Astrocyte (in vitro differentiated cells and primary cell): ENCODE measurements at regions not wholly inside any gene's neighbourhood (a gene's known extent, or its start where the extent isn't known, plus 50 kb on each side); places are given as distances from the start of the nearest gene placed in this dataset.

ENCODE experiments used
- DNase-seq: peaks from one replicate; pipeline ENCODE4 v3.0.0-alpha.2; 2010; ENCODE audit warnings: low read depth
- FAIRE-seq: peaks from 2 replicates; lab custom pipeline; 2011; peaks lifted over from hg19 to GRCh38; lab: Jason Lieb, UNC
- H2AFZ ChIP-seq: 2 replicates; pipeline ENCODE4 v1.6.0; 2012; ENCODE audit warnings: low read depth, low read length, inconsistent platforms
- H3K27ac ChIP-seq: 2 replicates; pipeline ENCODE4 v1.5.1; 2011; ENCODE audit warnings: low read depth, low read length, inconsistent platforms
- H3K27me3 ChIP-seq: 2 replicates; pipeline ENCODE4 v1.6.0; 2011; ENCODE audit warnings: low read length, inconsistent platforms; ENCODE audit not compliant: insufficient read depth
- H3K36me3 ChIP-seq: 2 replicates; pipeline ENCODE4 v1.5.1; 2011; ENCODE audit warnings: low read length, inconsistent platforms; ENCODE audit not compliant: insufficient read depth
- H3K4me1 ChIP-seq: 2 replicates; pipeline ENCODE4 v1.5.1; 2011; ENCODE audit warnings: low read length, inconsistent platforms; ENCODE audit not compliant: insufficient read depth
- H3K4me2 ChIP-seq: 2 replicates; pipeline ENCODE4 v1.6.0; 2012; ENCODE audit warnings: low read length, inconsistent platforms
- H3K4me3 ChIP-seq: 2 replicates; pipeline ENCODE4 v1.5.1; 2011; ENCODE audit warnings: low read depth, mild to moderate bottlenecking, low read length, inconsistent platforms; ENCODE audit not compliant: insufficient read depth
- H3K79me2 ChIP-seq: 2 replicates; pipeline ENCODE4 v1.6.0; 2012; ENCODE audit warnings: mild to moderate bottlenecking, low read length, inconsistent platforms; ENCODE audit not compliant: insufficient read depth
- H3K9ac ChIP-seq: 2 replicates; pipeline ENCODE4 v1.6.0; 2012; ENCODE audit warnings: mild to moderate bottlenecking, low read length, inconsistent platforms
- H3K9me3 ChIP-seq: 2 replicates; pipeline ENCODE4 v1.5.1; 2012; ENCODE audit warnings: low read depth, mild to moderate bottlenecking, low read length, inconsistent platforms; ENCODE audit not compliant: insufficient read depth
- H4K20me1 ChIP-seq: 2 replicates; pipeline ENCODE4 v1.6.0; 2012; ENCODE audit warnings: low read length, inconsistent platforms; ENCODE audit not compliant: insufficient read depth
- H3K27ac Mint-ChIP-seq: one replicate; pipeline ENCODE4 v1.8.0; 2021; ENCODE audit warnings: mild to moderate bottlenecking, mixed read lengths; ENCODE audit not compliant: unreplicated experiment
- H3K27me3 Mint-ChIP-seq: one replicate; pipeline ENCODE4 v1.8.0; 2021; ENCODE audit warnings: low read depth, mixed read lengths; ENCODE audit not compliant: unreplicated experiment
- H3K36me3 Mint-ChIP-seq: one replicate; pipeline ENCODE4 v1.8.0; 2021; ENCODE audit warnings: low read depth, mixed read lengths; ENCODE audit not compliant: unreplicated experiment
- H3K4me1 Mint-ChIP-seq: one replicate; pipeline ENCODE4 v1.8.0; 2021; ENCODE audit warnings: low read depth, mixed read lengths; ENCODE audit not compliant: unreplicated experiment
- H3K4me3 Mint-ChIP-seq: one replicate; pipeline ENCODE4 v1.8.0; 2021; ENCODE audit warnings: mild to moderate bottlenecking, moderate library complexity, mixed read lengths; ENCODE audit not compliant: unreplicated experiment
- H3K9me3 Mint-ChIP-seq: one replicate; pipeline ENCODE4 v1.8.0; 2021; ENCODE audit warnings: mild to moderate bottlenecking, mixed read lengths; ENCODE audit not compliant: unreplicated experiment
- EZH2 ChIP-seq: IDR thresholded peaks from 2 replicates; pipeline ENCODE4 v1.6.1; 2012; ENCODE audit warnings: mild to moderate bottlenecking, low read length, inconsistent platforms; ENCODE audit not compliant: insufficient read depth
- TF ChIP-seq, protein P1 (sequence below): IDR thresholded peaks from 2 replicates; pipeline ENCODE4 v1.5.1; 2011; ENCODE audit warnings: low read depth, mild to moderate bottlenecking, inconsistent platforms, low read length, moderate library complexity; ENCODE audit not compliant: insufficient read depth

DNA sequence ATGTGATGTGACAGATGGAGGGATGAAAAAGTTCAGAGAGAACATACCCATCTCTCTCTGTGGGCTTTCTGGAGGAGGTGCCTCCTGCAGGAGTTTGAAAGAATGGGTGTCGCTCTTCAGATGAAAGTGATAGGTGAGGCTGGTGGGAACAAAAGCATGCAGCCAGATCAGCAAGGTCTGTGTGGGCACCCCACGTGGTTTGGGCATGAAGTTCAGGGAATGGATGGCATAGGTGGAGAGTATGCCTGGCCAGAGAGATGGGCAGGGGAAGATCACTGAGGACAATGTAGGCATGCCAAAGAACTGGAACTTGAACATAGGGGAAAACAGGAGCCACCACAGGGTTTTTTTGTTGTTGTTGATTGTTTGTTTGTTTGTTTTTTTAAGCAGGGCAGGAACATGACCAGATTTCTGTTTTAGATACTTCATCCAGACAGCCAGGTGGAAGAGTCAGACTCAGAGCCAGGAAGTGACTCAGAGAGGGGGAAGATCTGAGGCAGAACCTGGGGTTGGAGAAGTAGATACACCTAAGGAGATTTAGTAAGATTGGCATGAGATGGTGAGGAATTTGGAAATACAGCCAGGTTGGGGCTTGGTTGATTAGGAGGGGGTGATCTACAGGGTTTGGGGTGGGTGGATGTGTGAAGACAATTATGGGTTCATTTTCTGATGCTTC lies 64.8 kb upstream of the CLSTN2 start:
- Histone ChIP-seq H3K4me3 (no peak overlapping the region), H3K4me1 (no peaks in the 10 kb centered on the region), H3K79me2 (no peaks in the 10 kb centered on the region), H3K27me3 (peaks cover 3% of the 10 kb centered on the region), H3K36me3 (no peaks in the 10 kb centered on the region), H3K9me3 (no peaks in the 10 kb centered on the region), H4K20me1 (no peaks in the 10 kb centered on the region), H2AFZ (no peak overlapping the region), H3K4me2 (no peak overlapping the region), H3K9ac (no peak overlapping the region), H3K27ac (no peak overlapping the region)
- DNase-seq (no peak), FAIRE-seq (no peak)
- Mint-ChIP-seq H3K4me3 (no peak overlapping the region), H3K9me3 (peaks cover 4% of the 10 kb centered on the region), H3K4me1 (no peaks in the 10 kb centered on the region), H3K27ac (no peak overlapping the region), H3K36me3 (no peaks in the 10 kb centered on the region), H3K27me3 (peaks cover 8% of the 10 kb centered on the region)
- TF ChIP-seq EZH2 = no peak
- TF ChIP-seq, protein P1, sequence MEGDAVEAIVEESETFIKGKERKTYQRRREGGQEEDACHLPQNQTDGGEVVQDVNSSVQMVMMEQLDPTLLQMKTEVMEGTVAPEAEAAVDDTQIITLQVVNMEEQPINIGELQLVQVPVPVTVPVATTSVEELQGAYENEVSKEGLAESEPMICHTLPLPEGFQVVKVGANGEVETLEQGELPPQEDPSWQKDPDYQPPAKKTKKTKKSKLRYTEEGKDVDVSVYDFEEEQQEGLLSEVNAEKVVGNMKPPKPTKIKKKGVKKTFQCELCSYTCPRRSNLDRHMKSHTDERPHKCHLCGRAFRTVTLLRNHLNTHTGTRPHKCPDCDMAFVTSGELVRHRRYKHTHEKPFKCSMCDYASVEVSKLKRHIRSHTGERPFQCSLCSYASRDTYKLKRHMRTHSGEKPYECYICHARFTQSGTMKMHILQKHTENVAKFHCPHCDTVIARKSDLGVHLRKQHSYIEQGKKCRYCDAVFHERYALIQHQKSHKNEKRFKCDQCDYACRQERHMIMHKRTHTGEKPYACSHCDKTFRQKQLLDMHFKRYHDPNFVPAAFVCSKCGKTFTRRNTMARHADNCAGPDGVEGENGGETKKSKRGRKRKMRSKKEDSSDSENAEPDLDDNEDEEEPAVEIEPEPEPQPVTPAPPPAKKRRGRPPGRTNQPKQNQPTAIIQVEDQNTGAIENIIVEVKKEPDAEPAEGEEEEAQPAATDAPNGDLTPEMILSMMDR = no peak

DNA sequence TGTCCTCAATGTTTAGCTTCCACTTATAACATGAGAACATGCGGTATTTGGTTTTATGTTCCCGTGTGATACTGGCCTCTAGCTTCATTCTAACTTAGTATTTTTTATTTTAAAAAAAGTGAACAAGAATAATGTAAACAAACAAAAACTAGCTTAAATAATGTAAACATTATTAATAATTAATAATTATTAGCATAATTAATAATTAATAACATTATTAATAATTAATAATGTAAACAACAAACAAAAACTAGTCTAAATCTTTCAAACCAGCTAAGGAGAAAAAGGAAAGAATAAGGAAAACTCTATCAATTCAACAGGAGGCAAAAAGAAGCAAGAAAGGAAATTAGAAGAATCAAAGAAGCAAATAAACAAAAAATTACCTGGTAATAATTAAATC lies 66.2 kb upstream of the CLSTN2 start:
- peaks cover 4% of the 10 kb centered on the region for H3K9me3 Mint-ChIP-seq
- H3K4me3 Mint-ChIP-seq = no peak overlapping the region
- Histone ChIP-seq H3K27ac (no peak overlapping the region), H4K20me1 (no peaks in the 10 kb centered on the region), H3K36me3 (no peaks in the 10 kb centered on the region), H3K4me3 (no peak overlapping the region), H3K4me2 (no peak overlapping the region), H3K79me2 (no peaks in the 10 kb centered on the region), H3K4me1 (no peaks in the 10 kb centered on the region), H3K9me3 (no peaks in the 10 kb centered on the region), H3K9ac (no peak overlapping the region), H3K27me3 (peaks cover 3% of the 10 kb centered on the region), H2AFZ (no peak overlapping the region)
- FAIRE-seq (no peak), DNase-seq (no peak)
- H3K36me3 Mint-ChIP-seq = no peaks in the 10 kb centered on the region
- no peak overlapping the region for H3K27ac Mint-ChIP-seq
- peaks cover 9% of the 10 kb centered on the region for H3K27me3 Mint-ChIP-seq
- H3K4me1 Mint-ChIP-seq = no peaks in the 10 kb centered on the region
- TF ChIP-seq, protein P1 = no peak
- no peak for TF ChIP-seq EZH2

DNA sequence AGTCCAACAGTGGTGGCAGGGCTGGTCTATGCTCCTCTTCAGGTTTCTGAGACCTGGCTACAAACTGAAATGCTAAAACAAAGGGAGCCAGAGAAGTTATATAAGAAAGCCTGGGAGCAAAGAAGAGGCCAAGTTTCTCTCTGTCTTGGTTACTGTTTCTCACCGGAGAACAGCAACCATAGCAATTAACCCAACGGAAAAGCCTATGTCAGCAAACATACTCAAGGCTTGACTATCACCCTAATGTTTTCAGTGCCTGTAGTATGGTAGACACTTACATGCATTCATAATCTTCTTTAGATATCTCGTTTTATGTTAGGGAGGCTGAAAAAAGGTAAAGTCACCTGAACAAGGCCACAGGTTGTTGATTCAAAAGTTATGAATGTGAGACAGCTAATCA lies 86.3 kb upstream of the CLSTN2 start:
- Mint-ChIP-seq H3K9me3 (peaks cover 6% of the 10 kb centered on the region), H3K27me3 (peaks cover 6% of the 10 kb centered on the region), H3K4me1 (no peaks in the 10 kb centered on the region), H3K36me3 (no peaks in the 10 kb centered on the region), H3K27ac (no peak overlapping the region), H3K4me3 (no peak overlapping the region)
- Histone ChIP-seq H4K20me1 (no peaks in the 10 kb centered on the region), H3K9ac (no peak overlapping the region), H2AFZ (no peak overlapping the region), H3K79me2 (no peaks in the 10 kb centered on the region), H3K4me1 (no peaks in the 10 kb centered on the region), H3K27me3 (no peaks in the 10 kb centered on the region), H3K27ac (no peak overlapping the region), H3K36me3 (no peaks in the 10 kb centered on the region), H3K4me3 (no peak overlapping the region), H3K4me2 (no peak overlapping the region), H3K9me3 (no peaks in the 10 kb centered on the region)
- DNase-seq (no peak), FAIRE-seq (no peak)
- no peak for TF ChIP-seq EZH2
- TF ChIP-seq, protein P1 = no peak
